BJ (cell line): ENCODE measurements at regions not wholly inside any gene's neighbourhood (a gene's known extent, or its start where the extent isn't known, plus 50 kb on each side); places are given as distances from the start of the nearest gene placed in this dataset.

Source experiments
- CTCF ChIA-PET: fragments of 350-600 bp; formaldehyde crosslinking; extraction: SDS; loops from one replicate; lab custom pipeline; 2021; ENCODE audit warnings: antibody characterized with exemption, inconsistent platforms; lab: Yijun Ruan, JAX
- POLR2A ChIA-PET: fragments of 300-600 bp; sonication (Branson Sonifier 250); formaldehyde crosslinking; extraction: SDS; loops from one replicate; lab custom pipeline; 2021; ENCODE audit warnings: antibody characterized with exemption; lab: Charles Lee
- DNase-seq: peaks from one replicate; pipeline ENCODE4 v3.0.0-alpha.2; 2011; ENCODE audit warnings: low read depth
- H3K27me3 ChIP-seq: 2 replicates; pipeline ENCODE4 v1.6.0; 2011; ENCODE audit warnings: low read length; ENCODE audit not compliant: control insufficient read depth, insufficient read depth
- H3K36me3 ChIP-seq: 2 replicates; pipeline ENCODE4 v1.5.1; 2011; ENCODE audit warnings: low read length; ENCODE audit not compliant: control insufficient read depth, insufficient read depth
- H3K4me3 ChIP-seq: 2 replicates; pipeline ENCODE4 v1.5.1; 2011; ENCODE audit warnings: low read depth, mild to moderate bottlenecking, control low read depth, low read length
- TF ChIP-seq, protein P1 (sequence below): IDR thresholded peaks from 2 replicates; pipeline ENCODE4 v1.5.1; 2011; ENCODE audit warnings: low read depth, mild to moderate bottlenecking, control low read depth, inconsistent platforms, low read length, moderate library complexity; ENCODE audit not compliant: insufficient read depth

- ChIA-PET POLR2A (no interaction called here), CTCF (no interaction called here)
- peaks cover 1% of the 10 kb centered on the region; the same call in 1 of the 2 replicates for H3K27me3 ChIP-seq
- TF ChIP-seq, protein P1, sequence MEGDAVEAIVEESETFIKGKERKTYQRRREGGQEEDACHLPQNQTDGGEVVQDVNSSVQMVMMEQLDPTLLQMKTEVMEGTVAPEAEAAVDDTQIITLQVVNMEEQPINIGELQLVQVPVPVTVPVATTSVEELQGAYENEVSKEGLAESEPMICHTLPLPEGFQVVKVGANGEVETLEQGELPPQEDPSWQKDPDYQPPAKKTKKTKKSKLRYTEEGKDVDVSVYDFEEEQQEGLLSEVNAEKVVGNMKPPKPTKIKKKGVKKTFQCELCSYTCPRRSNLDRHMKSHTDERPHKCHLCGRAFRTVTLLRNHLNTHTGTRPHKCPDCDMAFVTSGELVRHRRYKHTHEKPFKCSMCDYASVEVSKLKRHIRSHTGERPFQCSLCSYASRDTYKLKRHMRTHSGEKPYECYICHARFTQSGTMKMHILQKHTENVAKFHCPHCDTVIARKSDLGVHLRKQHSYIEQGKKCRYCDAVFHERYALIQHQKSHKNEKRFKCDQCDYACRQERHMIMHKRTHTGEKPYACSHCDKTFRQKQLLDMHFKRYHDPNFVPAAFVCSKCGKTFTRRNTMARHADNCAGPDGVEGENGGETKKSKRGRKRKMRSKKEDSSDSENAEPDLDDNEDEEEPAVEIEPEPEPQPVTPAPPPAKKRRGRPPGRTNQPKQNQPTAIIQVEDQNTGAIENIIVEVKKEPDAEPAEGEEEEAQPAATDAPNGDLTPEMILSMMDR = no peak
- H3K36me3 ChIP-seq = no peaks in the 10 kb centered on the region
- no peak for DNase-seq
- no peak overlapping the region for H3K4me3 ChIP-seq
Observed at GRCh38 chr17:31653691-31654090, 205.4 kb downstream of the COPRS start.

DNA sequence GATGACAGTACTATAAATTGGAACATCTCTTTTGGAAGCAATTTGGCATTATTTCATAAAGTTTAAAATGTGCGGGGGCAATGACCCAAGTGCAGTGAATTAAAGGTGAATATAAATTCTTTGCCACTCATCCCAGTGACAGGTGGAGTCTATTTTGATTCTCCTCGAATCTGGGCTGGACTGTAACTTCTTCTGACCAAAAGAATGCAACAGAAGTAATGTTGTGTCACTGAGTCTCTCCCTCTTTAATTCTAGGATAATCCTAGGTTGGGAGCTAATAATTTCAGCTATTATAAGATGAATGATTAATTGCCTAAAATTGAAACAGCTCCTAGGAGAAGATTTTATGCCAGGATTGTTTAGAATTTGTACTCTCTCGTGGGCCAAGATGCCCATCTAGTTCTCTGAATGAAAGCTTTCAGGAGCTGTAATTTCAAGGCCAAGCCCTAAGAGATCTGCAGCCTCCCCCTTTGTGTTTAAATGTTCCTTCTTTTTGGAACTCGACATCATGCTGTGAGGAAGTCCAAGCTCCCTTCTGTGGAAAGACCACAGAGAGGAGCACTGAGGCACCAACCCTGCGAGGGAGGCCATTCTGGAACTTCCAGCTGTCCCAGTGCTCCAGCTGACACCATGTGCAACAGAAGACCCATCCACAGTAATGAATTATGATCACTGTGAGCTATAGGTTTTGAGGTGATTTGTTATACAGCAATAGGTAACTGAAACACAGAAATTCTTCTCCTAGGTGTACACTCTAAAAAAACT, 208.1 kb downstream of the COPRS start:
- TF ChIP-seq, protein P1 = no peak
- CTCF ChIA-PET = interaction anchor here (0.6 to 1.0 kb wide), 4 partner anchors 10 to 1169 kb away, joined by 3 to 8 read pairs (median 3); no protein-coding TSS in a partner anchor

GRCh38 chr17:31649302-31649701, 209.7 kb downstream of the COPRS start:
- Histone ChIP-seq H3K27me3 (no peaks in the 10 kb centered on the region), H3K36me3 (no peaks in the 10 kb centered on the region), H3K4me3 (no peak overlapping the region)
- TF ChIP-seq, protein P1 = no peak
- ChIA-PET CTCF (no interaction called here), POLR2A (no interaction called here)
- DNase-seq = no peak

More for the DNA sequence above, 208.1 kb downstream of the COPRS start:
- H3K4me3 ChIP-seq = no peak overlapping the region
- H3K36me3 ChIP-seq = no peaks in the 10 kb centered on the region
- POLR2A ChIA-PET = no interaction called here
- no peak for DNase-seq
- H3K27me3 ChIP-seq = no peaks in the 10 kb centered on the region

DNA sequence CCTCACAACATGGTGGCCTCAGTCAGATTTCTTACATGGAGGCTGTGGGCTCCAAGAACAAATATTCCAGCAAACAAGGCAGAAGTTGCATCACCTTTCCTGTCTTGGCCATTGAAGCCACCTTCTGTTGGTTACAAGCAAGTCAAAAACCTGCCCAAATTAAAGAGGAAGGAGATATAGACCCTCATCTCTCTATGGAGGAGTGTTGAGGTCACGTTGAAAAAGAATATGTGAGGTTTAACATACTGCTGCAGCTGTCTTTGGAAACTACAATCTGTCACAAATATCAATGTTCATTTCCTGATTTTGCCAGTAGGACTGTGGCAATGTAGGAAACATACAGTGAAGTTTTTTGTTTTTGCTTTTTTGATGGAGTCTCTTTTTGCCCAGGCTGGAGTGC, 211.4 kb downstream of the COPRS start:
- DNase-seq = no peak
- ChIA-PET CTCF (interaction anchor here (1.1 kb wide), 1 partner anchor 16 kb away, joined by 3 read pairs; no protein-coding TSS in a partner anchor), POLR2A (no interaction called here)
- TF ChIP-seq, protein P1 = no peak
- no peaks in the 10 kb centered on the region for H3K27me3 ChIP-seq
- H3K4me3 ChIP-seq = no peak overlapping the region
- no peaks in the 10 kb centered on the region for H3K36me3 ChIP-seq

GRCh38 chr17:31646642-31647041, 212.4 kb downstream of the COPRS start:
- no peak overlapping the region for H3K4me3 ChIP-seq
- DNase-seq = no peak
- H3K27me3 ChIP-seq = no peaks in the 10 kb centered on the region
- ChIA-PET CTCF (no interaction called here), POLR2A (no interaction called here)
- TF ChIP-seq, protein P1 = no peak
- H3K36me3 ChIP-seq = no peaks in the 10 kb centered on the region
